AG08395 (cell line): ENCODE measurements at regions not wholly inside any gene's neighbourhood (a gene's known extent, or its start where the extent isn't known, plus 50 kb on each side); places are given as distances from the start of the nearest gene placed in this dataset.
"Not testable (repeated sequence)": the region's sequence is repeated elsewhere in the genome, so short reads cannot be mapped to it uniquely, and the experiment has no call there.

Experiments used
- DNase-seq: peaks from one replicate; pipeline ENCODE4 v3.0.0; 2012; ENCODE audit warnings: mixed read lengths, low spot score

DNA sequence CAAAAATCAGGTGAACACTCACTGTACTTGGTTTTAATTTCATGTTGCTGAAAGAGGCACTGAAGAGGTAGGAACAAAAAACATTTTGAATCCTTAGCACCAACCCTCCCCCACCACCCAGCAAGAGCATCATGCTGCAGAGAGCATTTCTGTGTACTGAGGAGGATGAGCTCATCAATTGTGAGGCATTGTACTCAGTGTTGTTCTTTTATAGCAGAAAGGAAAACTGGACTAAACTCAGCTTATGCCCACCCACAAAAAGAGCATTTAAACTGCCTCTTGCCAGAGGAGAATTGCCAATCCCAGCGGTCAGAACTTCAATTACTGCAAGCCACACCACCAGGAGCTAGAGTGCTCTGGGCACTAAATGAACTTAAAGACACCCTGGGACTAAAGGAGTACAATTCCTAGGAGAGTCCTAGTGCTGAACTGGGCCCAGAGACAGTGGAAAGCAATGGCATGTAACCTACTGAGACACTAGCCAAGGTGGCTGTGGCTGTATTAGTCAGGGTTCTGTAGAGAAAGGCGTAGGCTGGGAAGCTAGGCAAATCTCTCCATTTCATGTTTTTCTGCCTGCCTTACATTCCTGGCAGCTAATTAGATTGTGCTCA, 280.7 kb upstream of the KLHL4 start:
- DNase-seq: no peak

DNA sequence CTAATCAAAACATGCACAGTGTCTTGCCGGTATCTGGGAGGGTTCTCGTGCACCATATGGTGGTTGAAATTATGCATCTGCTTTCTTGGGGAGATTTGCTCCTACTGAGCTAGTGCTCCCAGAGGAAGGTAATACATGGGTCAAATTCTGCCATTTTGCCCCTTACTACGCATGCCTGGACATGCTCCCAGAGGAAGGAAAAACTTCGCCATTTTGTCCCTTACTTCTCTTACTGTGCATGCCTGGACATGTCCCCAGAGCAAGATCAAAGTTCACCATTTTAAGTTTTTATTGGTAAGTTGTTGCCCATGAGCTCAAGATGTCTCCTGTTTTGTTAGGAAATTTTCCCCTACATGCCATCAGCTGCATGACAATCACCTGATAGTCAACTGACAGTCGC, 252.1 kb upstream of the KLHL4 start:
- no peak for DNase-seq

DNA sequence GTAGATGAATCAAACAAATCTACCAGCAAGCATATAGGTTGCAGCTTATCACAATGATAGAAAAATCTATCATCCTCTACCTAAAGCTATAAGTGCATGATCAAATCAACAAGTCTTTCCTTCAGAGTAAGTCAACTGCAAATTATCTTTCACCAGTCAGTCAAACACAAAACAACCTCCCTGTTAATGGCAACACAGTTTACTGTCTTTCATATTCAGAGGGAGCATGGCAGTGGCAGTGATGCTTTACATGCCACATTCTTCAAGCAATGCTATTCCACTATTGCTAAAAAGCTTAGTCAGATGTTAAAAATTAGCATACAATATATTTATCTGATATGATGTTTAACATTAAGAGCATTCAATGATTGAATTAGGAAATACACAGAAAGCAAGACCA, 245.1 kb upstream of the KLHL4 start:
- no peak for DNase-seq

DNA sequence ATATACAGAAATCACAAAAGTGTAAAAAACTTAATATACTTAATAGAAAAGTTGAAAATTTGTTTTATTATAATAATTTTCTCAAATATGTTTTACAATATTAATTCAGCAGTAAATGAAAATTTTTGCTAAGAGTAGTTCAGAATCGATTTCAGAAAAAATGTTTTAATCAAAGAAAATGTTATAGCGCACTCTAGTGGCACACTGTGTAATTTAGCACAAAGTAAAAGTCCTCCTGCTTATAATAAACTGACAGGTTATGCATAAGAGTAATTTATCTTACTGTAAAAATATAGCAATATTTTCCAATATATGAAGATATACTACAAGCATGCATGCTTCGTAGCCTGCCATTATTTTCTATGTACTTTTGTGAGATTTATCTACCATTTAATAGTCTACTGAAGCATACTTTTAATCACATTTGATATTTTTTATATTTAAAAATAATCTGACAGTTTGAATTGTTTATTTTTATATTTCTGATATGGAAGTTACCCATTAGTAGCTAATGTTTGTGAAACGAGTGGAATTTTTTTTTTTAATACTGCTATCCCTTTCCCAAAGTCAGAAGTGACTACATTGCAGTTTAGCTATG, 217.9 kb upstream of the KLHL4 start:
- DNase-seq: peak; percentile 4

DNA sequence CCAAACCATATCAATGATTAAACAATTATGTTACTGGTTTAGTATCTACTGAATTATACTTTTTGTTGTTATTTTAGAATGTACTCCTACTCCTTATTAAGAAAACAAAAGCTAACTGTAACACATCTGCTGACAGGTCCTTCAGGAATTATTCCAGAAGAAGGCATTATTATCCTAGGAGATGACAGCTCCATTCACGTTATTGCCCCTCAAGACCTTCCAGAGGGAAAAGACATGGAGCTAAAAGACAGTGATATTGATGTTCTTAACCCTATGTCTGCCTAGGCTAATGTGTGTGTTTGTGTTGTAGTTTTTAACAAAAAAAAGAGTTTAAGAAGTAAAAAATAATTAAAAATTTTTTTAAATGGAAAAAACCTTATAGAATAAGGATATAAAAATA, 206.8 kb upstream of the KLHL4 start:
- no peak for DNase-seq

DNA sequence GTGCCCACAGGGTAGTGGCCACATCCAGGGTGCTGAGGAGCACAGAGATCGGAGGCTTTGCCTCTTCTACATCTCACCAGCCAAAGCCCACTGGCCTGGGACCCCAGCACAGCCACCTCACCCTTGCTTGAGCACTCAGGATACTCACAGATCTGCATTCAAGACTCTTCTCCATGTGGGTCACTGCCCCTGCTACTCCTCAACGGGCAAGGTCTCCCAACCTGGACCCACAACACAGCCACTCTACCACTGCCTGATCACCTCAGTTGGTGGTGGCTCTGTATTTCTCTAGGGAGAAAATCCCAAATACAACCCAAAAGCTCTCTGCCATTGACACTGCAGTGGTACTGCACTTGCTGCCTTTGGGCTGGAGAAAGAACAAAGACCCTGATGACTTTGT, 190.3 kb upstream of the KLHL4 start:
- DNase-seq: no peak

DNA sequence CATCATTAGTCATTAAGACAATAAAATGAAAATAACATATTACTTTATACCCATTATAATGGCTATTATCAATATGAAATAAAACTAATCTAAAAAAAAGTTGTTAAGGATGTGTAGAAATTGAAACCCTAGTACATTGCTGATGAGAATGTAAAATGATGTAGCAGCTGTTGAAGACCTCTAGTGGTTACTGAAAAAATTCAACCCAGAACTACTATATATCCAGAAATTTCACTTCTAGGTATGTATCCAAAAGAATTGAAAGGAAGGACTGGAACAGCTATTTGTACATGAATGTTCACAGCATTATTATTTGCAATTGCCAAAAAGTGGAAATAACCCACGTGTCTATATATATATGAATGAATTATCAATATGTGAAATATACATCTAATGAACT, 180.3 kb upstream of the KLHL4 start:
- no peak for DNase-seq

DNA sequence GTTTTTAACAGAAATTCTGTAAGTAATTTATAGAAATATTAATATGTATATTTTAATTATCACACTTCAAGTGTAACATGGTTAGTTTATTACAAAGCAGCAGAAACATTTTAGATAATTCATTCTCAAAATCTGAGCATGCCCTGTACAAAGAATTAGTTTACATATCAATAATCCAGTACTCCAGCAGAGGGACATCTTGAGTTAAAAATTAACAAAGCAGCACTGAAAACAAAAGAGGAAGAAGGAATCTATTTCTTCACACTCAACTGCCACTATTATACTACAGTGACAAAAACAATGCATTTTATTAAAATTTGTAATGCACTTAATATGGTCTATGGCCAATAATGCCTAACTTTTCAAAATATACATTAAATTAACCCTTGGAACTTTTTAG, 179.1 kb upstream of the KLHL4 start:
- no peak for DNase-seq

DNA sequence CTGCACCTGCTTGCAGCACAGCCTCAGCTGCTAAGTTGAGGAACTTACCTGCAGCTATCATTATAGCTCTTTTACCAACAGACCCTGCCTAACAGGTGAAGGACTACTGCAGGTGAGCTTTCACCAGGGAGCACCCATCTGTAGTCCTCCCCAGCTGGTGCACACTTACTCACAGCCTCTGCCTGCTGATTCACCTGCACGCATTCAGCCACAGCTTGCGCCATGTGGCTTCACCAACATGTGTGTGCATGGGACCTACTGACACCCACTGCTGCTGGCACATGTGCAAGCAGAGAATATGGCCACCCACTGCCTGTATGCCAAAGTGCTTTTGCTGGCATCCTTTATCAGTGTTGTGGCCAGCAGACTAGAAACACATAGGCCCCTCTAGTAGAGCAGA, 146.7 kb upstream of the KLHL4 start:
- no peak for DNase-seq

DNA sequence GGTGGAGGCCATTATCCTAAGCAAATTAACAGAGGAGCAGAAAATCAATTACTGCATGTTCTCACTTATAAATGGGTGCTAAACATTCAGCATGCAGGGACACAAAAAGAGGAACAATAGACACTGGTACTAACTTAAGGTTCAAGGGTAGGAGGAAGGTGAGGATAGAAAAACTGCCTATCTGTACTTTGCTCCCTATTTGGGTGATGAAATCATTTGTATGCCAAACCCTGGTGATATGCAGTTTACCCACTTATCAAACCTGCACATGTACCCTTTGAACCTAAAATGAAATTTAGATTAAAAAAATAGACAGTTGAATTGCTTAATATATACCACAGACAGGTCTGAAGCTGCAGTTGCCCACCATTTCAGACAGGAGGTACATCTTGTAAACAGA, 143.3 kb upstream of the KLHL4 start:
- no peak for DNase-seq

DNA sequence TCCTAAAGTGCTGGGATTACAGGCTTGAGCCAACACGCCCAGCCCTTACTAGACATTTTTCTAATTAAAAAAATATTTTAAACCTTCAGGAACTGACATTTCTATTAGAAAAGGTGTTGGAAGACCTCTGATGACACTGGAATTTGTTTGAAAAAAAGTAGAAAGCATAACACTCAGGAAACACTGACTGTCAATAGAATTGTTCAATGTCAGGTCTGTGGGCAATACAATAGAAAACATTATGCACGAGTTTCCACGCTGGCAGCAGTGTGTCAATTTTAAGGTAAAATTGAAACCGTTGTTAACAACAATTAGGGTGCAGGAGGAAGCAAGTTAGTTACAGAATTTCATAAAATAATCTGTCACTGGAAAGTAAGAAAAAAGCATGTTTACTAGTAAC, 140.7 kb upstream of the KLHL4 start:
- no peak for DNase-seq

DNA sequence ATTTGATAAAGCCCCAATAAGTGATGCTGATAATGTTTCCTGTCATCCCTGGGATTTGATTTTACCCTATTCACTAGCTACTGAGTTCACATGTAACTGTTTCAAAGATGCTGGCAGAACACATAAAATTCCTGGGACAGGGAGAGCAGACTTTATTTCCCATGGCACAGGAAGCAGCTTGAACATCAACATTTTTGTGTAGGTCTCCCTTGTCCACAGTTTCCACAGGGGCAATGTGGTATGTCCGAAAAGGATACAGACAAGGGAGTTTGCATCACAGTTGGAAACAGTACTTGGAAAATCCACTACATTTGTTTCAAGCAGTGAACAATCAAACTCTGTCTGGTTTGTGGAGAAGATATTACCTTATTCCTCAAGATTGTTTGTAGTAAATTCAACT, 129.2 kb upstream of the KLHL4 start:
- no peak for DNase-seq

DNA sequence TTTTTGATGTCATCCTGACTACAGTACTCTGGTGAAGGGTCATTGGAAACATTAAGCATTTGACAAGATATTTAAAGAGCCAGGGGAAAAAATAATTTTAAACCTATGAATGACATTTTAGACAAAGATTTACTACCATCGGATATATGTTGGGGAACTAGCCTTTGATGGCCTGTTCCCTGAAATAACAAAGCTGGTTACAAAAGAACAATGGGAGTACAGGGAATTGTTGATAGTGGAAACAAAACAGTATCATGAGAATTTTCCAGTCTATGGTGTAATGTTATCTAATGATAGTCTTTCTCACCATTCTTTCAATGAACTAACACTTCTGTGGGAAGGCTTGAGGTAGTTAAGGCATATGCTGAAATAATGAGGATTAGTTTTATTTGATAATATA, 125.9 kb upstream of the KLHL4 start:
- DNase-seq: no peak

DNA sequence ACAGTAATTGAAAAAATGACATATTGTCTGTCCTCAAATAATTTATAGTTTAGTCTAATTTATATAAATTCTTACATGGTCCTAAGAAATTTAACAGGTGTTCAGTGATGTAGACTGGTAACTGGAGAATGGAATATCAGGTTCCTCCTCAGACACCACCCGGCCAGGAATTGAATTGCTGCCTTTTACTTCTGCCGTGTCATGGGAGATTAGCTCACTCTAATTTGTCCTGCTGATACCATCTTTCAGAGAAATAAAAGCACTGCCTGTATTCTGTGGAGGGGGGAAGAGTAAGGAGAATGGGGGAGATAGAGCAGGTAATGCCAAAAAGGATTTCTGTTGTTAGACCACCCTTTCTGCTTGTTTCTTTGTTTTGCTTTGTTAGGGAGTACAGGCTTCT, 125.2 kb upstream of the KLHL4 start:
- DNase-seq: no peak

DNA sequence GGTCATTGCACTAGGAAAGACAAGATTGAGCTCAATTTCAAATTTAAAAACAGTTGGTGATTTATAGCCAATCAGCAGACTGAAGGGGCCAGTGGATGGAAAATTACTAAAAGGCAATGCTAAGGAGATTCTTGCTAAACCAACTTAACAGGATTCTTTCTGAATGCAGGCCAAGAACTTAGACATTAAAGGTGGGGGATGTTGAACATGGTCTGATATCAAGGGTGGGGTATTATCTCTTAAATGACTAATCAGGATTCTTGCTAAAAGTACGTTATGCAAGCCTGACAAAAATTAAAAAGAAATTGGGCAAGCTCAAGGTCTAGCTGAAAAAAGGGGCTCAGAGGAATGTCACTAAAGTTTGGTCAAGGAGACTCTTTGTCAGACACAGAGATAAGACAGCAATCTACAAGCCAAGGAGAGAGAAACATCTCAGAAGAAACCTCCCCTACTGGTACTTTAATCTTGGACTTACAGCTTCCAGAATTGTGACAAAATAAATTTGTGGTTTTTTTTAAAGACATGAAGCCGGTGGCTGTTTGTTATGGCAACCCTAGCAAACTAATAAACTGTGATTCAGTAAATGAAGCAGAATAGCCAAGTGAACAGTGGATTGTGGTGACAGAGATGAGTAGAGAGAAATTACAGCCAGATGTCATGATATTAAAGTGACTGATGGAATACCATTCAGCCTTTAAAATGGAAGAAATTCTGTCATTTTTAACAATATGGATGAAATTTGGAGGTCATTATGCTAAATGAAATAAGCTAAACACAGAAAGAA, 120.3 kb upstream of the KLHL4 start:
- no peak for DNase-seq

DNA sequence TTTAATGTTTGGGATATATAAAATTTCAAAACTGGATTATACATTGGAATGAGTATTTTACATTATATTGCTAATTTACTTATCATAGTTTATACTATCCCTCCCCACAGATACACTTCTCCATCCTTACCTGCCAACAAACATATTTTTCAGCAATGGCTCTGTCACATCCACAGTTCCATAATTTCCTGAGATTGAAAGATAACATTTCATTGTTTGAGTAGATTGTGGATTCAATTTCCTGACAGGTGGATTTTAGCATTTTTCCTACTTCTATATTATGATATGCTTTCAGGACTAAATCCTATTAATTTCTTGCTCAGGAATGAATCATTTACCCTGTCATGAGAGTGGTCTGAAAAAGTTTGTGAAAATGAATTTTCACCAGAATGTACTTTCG, 115.3 kb upstream of the KLHL4 start:
- no peak for DNase-seq

DNA sequence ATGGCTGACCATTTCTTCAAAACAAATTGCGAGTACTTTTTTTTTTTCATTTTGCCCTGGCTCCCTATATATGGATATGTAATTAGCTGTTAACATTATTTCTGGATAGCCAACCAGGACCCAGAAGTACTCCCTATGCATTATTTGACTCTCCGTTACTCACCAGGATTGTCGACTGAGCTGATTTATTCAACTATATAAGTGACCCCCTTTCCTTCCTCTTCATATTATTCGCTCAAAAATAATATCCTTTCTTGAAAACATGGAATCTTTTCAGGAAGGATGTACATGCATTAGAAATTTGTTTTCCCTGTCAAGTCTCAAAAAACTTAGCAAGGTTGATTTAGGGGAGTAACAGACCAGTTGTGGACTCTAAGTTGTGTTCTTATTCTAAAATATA, 114.1 kb upstream of the KLHL4 start:
- no peak for DNase-seq

DNA sequence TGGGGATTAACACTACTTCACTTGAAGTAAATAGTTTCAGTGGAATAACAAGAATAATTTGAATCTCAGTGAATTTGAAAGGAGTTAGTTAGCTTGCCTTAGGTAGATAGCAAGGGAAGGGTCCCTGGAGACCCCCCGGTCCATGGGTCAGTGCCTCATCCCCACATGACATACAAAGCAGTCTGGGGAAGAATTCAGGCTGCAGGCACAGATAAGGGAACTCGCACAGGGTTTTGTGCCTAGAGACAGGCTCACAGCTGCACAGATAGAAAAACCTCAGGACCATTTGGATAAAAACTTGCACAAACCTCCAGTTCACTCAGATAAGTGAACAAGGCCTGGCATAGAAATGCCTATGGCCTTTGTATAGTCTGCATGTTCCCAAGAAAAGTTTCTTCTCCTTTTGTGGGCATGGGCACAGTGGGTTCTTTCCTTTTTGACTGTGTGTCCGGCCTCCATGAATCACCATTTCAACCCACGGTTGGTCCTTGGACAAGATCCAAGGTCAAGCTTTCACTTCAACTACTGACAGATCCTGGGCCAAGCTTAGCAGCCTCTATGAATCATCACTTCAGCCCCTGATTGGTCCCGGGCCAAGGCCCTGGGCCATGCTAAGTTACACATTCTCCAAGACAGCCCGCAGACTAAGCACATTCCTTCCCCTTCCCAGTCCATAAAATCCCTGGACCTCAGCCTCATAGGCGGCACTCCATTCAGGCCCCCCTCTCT, 108.3 kb upstream of the KLHL4 start:
- no peak for DNase-seq

DNA sequence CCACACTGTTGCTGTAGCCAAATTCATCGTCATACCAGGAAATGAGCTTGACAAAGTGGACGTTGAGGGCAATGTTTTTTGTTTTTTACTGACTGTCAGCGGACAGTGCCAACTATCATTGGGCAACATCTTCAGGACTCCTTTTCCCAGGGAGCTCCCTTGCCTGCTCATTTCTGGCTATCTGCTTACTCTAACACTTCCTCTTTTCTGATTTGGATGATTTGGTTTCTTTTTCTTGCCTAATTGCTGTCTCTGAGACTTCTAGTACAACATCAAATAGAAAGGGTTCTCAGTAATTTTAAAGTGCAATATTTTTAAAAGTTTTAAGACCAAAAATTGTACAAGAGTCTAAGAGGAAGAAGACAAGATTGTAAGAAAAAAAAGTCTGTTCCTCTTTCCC, 92.0 kb upstream of the KLHL4 start:
- DNase-seq: no peak

DNA sequence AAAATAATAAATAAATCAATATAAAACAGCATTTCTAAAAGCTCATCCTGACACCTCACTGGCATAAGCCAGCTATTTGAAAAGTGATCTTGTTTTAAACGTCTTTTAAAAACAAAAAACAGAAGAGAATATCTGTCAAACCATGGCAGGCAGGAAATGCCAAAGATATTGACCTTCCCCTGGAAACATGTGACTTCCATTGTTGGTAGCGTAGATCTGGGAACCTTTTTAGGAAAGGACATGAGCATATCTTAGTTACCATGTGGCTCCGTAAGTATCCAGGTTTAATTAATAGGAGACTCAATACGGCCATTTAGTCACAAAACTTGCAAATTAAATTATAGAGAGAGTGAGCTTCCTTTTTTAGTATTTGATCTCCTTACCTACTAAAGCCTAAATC, 83.0 kb upstream of the KLHL4 start:
- no peak for DNase-seq

DNA sequence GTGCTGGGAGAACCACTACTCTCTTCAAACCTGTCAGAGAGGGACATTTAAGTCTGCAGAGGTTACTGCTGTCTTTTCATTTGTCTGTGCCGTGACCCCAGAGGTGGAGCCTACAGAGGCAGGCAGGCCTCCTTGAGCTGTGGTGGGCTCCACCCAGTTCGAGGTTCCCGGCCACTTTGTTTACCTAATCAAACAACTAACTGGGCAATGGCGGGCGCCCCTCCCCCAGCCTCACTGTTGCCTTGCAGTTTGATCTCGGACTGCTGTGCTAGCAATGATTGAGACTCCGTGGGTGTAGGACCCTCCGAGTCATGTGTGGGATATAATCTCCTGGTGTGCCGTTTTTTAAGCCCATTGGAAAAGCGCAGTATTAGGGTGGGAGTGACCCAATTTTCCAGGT, 69.0 kb upstream of the KLHL4 start:
- not testable (repeated sequence) for DNase-seq

DNA sequence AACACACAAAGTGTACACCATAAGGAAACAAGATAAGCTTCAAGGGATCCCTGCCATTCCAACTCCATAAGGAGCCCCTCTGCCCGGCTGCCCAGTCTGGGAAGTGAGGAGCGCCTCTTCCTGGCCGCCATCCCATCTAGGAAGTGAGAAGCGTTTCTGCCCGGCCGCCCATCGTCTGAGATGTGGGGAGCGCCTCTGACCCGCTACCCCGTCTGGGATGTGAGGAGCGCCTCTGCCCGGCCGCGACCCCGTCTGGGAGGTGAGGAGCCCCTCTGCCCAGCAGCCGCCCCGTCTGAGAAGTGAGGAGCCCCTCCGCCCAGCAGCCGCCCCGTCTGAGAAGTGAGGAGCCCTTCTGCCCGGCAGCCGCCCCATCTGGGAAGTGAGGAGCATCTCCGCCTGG, 51.8 kb upstream of the KLHL4 start:
- not testable (repeated sequence) for DNase-seq
